HEK293 (cell line): ENCODE measurements at regions not wholly inside any gene's neighbourhood (a gene's known extent, or its start where the extent isn't known, plus 50 kb on each side); places are given as distances from the start of the nearest gene placed in this dataset.
A peak's percentile ranks its signal among the peaks of the same experiment; 100 is the strongest.

Source experiments
- CTCF ChIA-PET: fragments of 350-600 bp; formaldehyde crosslinking; extraction: SDS; loops from one replicate; lab custom pipeline; 2021; ENCODE audit warnings: antibody characterized with exemption; lab: Yijun Ruan, JAX
- POLR2A ChIA-PET: fragments of 300-600 bp; formaldehyde crosslinking; extraction: SDS; loops from one replicate; lab custom pipeline; 2020; ENCODE audit warnings: antibody characterized with exemption, inconsistent platforms; lab: Yijun Ruan, JAX
- H3K27ac ChIP-seq: fragments of 200-500 bp; sonication (Bioruptor generic); 2 replicates; pipeline ENCODE4 v1.5.1; 2014; ENCODE audit warnings: low read depth, low read length, control low read depth, inconsistent platforms; ENCODE audit errors: extremely low read depth
- H3K36me3 ChIP-seq, 2 experiments: fragments of 200-500 bp in 1 of 2; sonication (Bioruptor generic) in 1 of 2; 1 replicate in 1 of 2; 2 replicates in 1 of 2; pipeline ENCODE4 v1.5.1; 2014 to 2017; ENCODE audit warnings: inconsistent platforms in 2 of 2, low read length in 2 of 2; ENCODE audit not compliant: control insufficient read depth in 2 of 2, insufficient read depth in 1 of 2
- H3K4me1 ChIP-seq: fragments of 200-500 bp; sonication (Bioruptor generic); 2 replicates; pipeline ENCODE4 v1.5.1; 2014; ENCODE audit warnings: mild to moderate bottlenecking, low read length, inconsistent platforms; ENCODE audit not compliant: control insufficient read depth, insufficient read depth
- H3K4me3 ChIP-seq: 2 replicates; pipeline ENCODE4 v1.5.1; 2011; ENCODE audit warnings: low read depth, mild to moderate bottlenecking, control low read depth, low read length, moderate library complexity
- H3K9me3 ChIP-seq: fragments of 200-500 bp; sonication (Bioruptor generic); 2 replicates; pipeline ENCODE4 v1.5.1; 2014; ENCODE audit warnings: low read depth, low read length, inconsistent platforms; ENCODE audit not compliant: control insufficient read depth, insufficient read depth
- FEZF1 ChIP-seq: fragments of 450-650 bp; formaldehyde crosslinking; IDR thresholded peaks from 2 replicates; pipeline ENCODE4 v1.5.1; 2016; ENCODE audit warnings: missing biosample characterization, missing genetic modification characterization
- HIC1 ChIP-seq: fragments of 450-650 bp; formaldehyde crosslinking; IDR thresholded peaks from 2 replicates; pipeline ENCODE4 v1.5.1; 2016; ENCODE audit warnings: missing biosample characterization, missing genetic modification characterization
- HOXD13 ChIP-seq: sonication (generic); formaldehyde crosslinking; IDR thresholded peaks from 2 replicates; pipeline ENCODE4 v1.8.0; 2022; ENCODE audit warnings: missing genetic modification reagents, borderline replicate concordance
- KLF10 ChIP-seq: fragments of 450-650 bp; IDR thresholded peaks from 2 replicates; pipeline ENCODE4 v1.5.1; 2018; ENCODE audit warnings: missing biosample characterization, mild to moderate bottlenecking, missing genetic modification characterization
- PRDM1 ChIP-seq: fragments of 450-650 bp; formaldehyde crosslinking; IDR thresholded peaks from 2 replicates; pipeline ENCODE4; 2016; ENCODE audit warnings: missing biosample characterization, missing genetic modification characterization
- SALL2 ChIP-seq: fragments of 450-650 bp; formaldehyde crosslinking; IDR thresholded peaks from 2 replicates; pipeline ENCODE4 v1.5.0; 2017; ENCODE audit warnings: missing biosample characterization, mild to moderate bottlenecking, missing genetic modification characterization, borderline replicate concordance
- ZBTB10 ChIP-seq: fragments of 450-650 bp; formaldehyde crosslinking; IDR thresholded peaks from 2 replicates; pipeline ENCODE4 v1.5.1; 2016; ENCODE audit warnings: missing biosample characterization, missing genetic modification characterization
- ZBTB20 ChIP-seq: fragments of 450-650 bp; formaldehyde crosslinking; IDR thresholded peaks from 2 replicates; pipeline ENCODE4 v1.5.1; 2016; ENCODE audit warnings: missing biosample characterization, missing genetic modification characterization
- ZBTB8A ChIP-seq: fragments of 450-650 bp; formaldehyde crosslinking; IDR thresholded peaks from 2 replicates; pipeline ENCODE4 v1.5.1; 2016; ENCODE audit warnings: missing biosample characterization, missing genetic modification characterization
- ZNF132 ChIP-seq: fragments of 450-650 bp; formaldehyde crosslinking; IDR thresholded peaks from 2 replicates; pipeline ENCODE4 v1.5.1; 2017; ENCODE audit warnings: missing biosample characterization, missing genetic modification characterization, borderline replicate concordance
- ZNF2 ChIP-seq: fragments of 450-650 bp; formaldehyde crosslinking; IDR thresholded peaks from 2 replicates; pipeline ENCODE4 v1.5.1; 2016; ENCODE audit warnings: missing biosample characterization, missing genetic modification characterization
- ZNF266 ChIP-seq: fragments of 450-650 bp; formaldehyde crosslinking; IDR thresholded peaks from 2 replicates; pipeline ENCODE4 v1.5.1; 2016; ENCODE audit warnings: missing biosample characterization, missing genetic modification characterization, low read depth
- ZNF292 ChIP-seq: fragments of 450-650 bp; formaldehyde crosslinking; IDR thresholded peaks from 2 replicates; pipeline ENCODE4 v1.5.1; 2016; ENCODE audit warnings: low read depth, missing biosample characterization, missing genetic modification characterization, borderline replicate concordance
- ZNF302 ChIP-seq: fragments of 450-650 bp; formaldehyde crosslinking; IDR thresholded peaks from 2 replicates; pipeline ENCODE4 v1.5.1; 2016; ENCODE audit warnings: missing biosample characterization, missing genetic modification characterization, low read depth
- ZNF311 ChIP-seq: fragments of 450-650 bp; formaldehyde crosslinking; IDR thresholded peaks from 2 replicates; pipeline ENCODE4 v1.5.1; 2017; ENCODE audit warnings: missing biosample characterization, missing genetic modification characterization, borderline replicate concordance
- ZNF341 ChIP-seq: fragments of 450-650 bp; formaldehyde crosslinking; IDR thresholded peaks from 2 replicates; pipeline ENCODE4; 2016; ENCODE audit warnings: low read depth, missing biosample characterization, missing genetic modification characterization
- ZNF350 ChIP-seq: fragments of 450-650 bp; formaldehyde crosslinking; IDR thresholded peaks from 2 replicates; pipeline ENCODE4 v1.5.0; 2017; ENCODE audit warnings: missing biosample characterization, mild to moderate bottlenecking, missing genetic modification characterization
- ZNF404 ChIP-seq: fragments of 450-650 bp; formaldehyde crosslinking; IDR thresholded peaks from 2 replicates; pipeline ENCODE4 v1.5.1; 2017; ENCODE audit warnings: missing biosample characterization, missing genetic modification characterization
- ZNF416 ChIP-seq: fragments of 450-650 bp; formaldehyde crosslinking; IDR thresholded peaks from 2 replicates; pipeline ENCODE4 v1.5.1; 2016; ENCODE audit warnings: missing biosample characterization, missing genetic modification characterization
- ZNF433 ChIP-seq: fragments of 450-650 bp; formaldehyde crosslinking; IDR thresholded peaks from 2 replicates; pipeline ENCODE4 v1.5.1; 2016; ENCODE audit warnings: missing biosample characterization, missing genetic modification characterization, low read depth
- ZNF449 ChIP-seq: fragments of 450-650 bp; formaldehyde crosslinking; IDR thresholded peaks from 2 replicates; pipeline ENCODE4 v1.5.1; 2017; ENCODE audit warnings: missing biosample characterization, mild to moderate bottlenecking, missing genetic modification characterization, moderate library complexity
- ZNF521 ChIP-seq: fragments of 450-650 bp; formaldehyde crosslinking; IDR thresholded peaks from 2 replicates; pipeline ENCODE4 v1.5.1; 2017; ENCODE audit warnings: missing biosample characterization, mild to moderate bottlenecking, missing genetic modification characterization
- ZNF530 ChIP-seq: fragments of 450-650 bp; formaldehyde crosslinking; IDR thresholded peaks from 2 replicates; pipeline ENCODE4 v1.5.1; 2016; ENCODE audit warnings: low read depth, missing biosample characterization, missing genetic modification characterization
- ZNF560 ChIP-seq: fragments of 450-650 bp; formaldehyde crosslinking; IDR thresholded peaks from 2 replicates; pipeline ENCODE4 v1.5.1; 2017; ENCODE audit warnings: missing biosample characterization, missing genetic modification characterization, borderline replicate concordance
- ZNF561 ChIP-seq: fragments of 450-650 bp; IDR thresholded peaks from 2 replicates; pipeline ENCODE4 v1.5.1; 2018; ENCODE audit warnings: missing biosample characterization, missing genetic modification characterization, borderline replicate concordance
- ZNF585B ChIP-seq: fragments of 450-650 bp; formaldehyde crosslinking; IDR thresholded peaks from 2 replicates; pipeline ENCODE4 v1.5.1; 2016; ENCODE audit warnings: missing biosample characterization, missing genetic modification characterization
- ZNF677 ChIP-seq: fragments of 450-650 bp; IDR thresholded peaks from 2 replicates; pipeline ENCODE4 v1.5.0; 2018; ENCODE audit warnings: missing biosample characterization, mild to moderate bottlenecking, missing genetic modification characterization, moderate library complexity
- ZNF776 ChIP-seq: fragments of 450-650 bp; formaldehyde crosslinking; IDR thresholded peaks from 2 replicates; pipeline ENCODE4 v1.5.0; 2017; ENCODE audit warnings: missing biosample characterization, missing genetic modification characterization, borderline replicate concordance
- ZSCAN16 ChIP-seq: fragments of 450-650 bp; formaldehyde crosslinking; IDR thresholded peaks from 2 replicates; pipeline ENCODE4 v1.5.1; 2016; ENCODE audit warnings: missing biosample characterization, missing genetic modification characterization
- ZSCAN23 ChIP-seq: fragments of 450-650 bp; formaldehyde crosslinking; IDR thresholded peaks from 2 replicates; pipeline ENCODE4 v1.5.1; 2016; ENCODE audit warnings: missing biosample characterization, missing genetic modification characterization

- TF ChIP-seq ZBTB8A (tag by site-specific recombination), result 0 out of 2 replicates have a peak, but pooled peaks have one; percentile 5
- TF ChIP-seq, all 188 proteins: peak for 3
These were observed 213.9 kb upstream of the PFN2 start (continued) for GRCh38 chr3:150184426-150185071.

- CTCF ChIA-PET, result interaction anchor here (0.5 to 2.8 kb wide), 30 partner anchors 9 to 1959 kb away, joined by 3 to 31 read pairs (median 3); partner anchors contain the start of gene PFN2
- Histone ChIP-seq H3K9me3 (no peaks in the 10 kb centered on the region), H3K27ac (no peak overlapping the region), H3K36me3 (no peaks in the 10 kb centered on the region), H3K4me1 (no peaks in the 10 kb centered on the region), H3K4me3 (peak overlapping the region; percentile 37)
- POLR2A ChIA-PET, result interaction anchor here (0.6 kb wide), 1 partner anchor 214 kb away, joined by 3 read pairs; no protein-coding TSS in a partner anchor
- no peak for TF ChIP-seq ZNF311
- no peak for TF ChIP-seq ZNF585B (tag by site-specific recombination)
- TF ChIP-seq ZNF416, result no peak
- no peak for TF ChIP-seq ZNF404
- TF ChIP-seq ZNF677 (tag by site-specific recombination), result no peak
- TF ChIP-seq ZNF341, result no peak; the same call in 1 of the 2 replicates
- TF ChIP-seq ZNF292 (tag by site-specific recombination), result no peak
- TF ChIP-seq ZNF449 (tag by site-specific recombination), result no peak
- TF ChIP-seq HOXD13 (CRISPR knock-in tag), result no peak
- peak; percentile 81 for TF ChIP-seq ZBTB20 (tag by site-specific recombination)
- TF ChIP-seq ZNF776 (tag by site-specific recombination), result no peak
- no peak for TF ChIP-seq SALL2
- no peak for TF ChIP-seq ZNF132 (tag by site-specific recombination)
- TF ChIP-seq ZBTB10 (tag by site-specific recombination), result no peak
- TF ChIP-seq ZNF561 (tag by site-specific recombination), result no peak
- TF ChIP-seq ZSCAN16 (tag by site-specific recombination), result no peak
- no peak for TF ChIP-seq ZNF530 (tag by site-specific recombination)
- no peak for TF ChIP-seq ZSCAN23 (tag by site-specific recombination)
- no peak for TF ChIP-seq HIC1 (tag by site-specific recombination)
- TF ChIP-seq ZNF266 (tag by site-specific recombination), result no peak
- TF ChIP-seq PRDM1 (tag by site-specific recombination), result peak; percentile 54; the same call in 1 of the 2 replicates
- TF ChIP-seq ZNF521, result no peak
- no peak for TF ChIP-seq ZNF433
- TF ChIP-seq ZNF2 (tag by site-specific recombination), result no peak
- TF ChIP-seq KLF10 (tag by site-specific recombination), result no peak
- no peak for TF ChIP-seq ZNF350 (tag by site-specific recombination)
- TF ChIP-seq FEZF1 (tag by site-specific recombination), result no peak
- TF ChIP-seq ZNF560 (tag by site-specific recombination), result no peak
- TF ChIP-seq ZNF302 (tag by site-specific recombination), result no peak
These were observed 213.2 kb upstream of the PFN2 start for GRCh38 chr3:150183678-150184425.
